Panc1 (cell line): ENCODE measurements at regions not wholly inside any gene's neighbourhood (a gene's known extent, or its start where the extent isn't known, plus 50 kb on each side); places are given as distances from the start of the nearest gene placed in this dataset.

Experiments
- ATAC-seq: fragments of 200-7000 bp; cut with Tn5 transposase; 2 replicates; pipeline ENCODE4 v1.9.1; 2020; ENCODE audit warnings: mild to moderate bottlenecking, moderate library complexity
- BruUV-seq: library from RNA; stranded (reverse); fragments of 400-500 nt; replicated peaks from 2 replicates; lab custom pipeline; 2021; lab: Mats Ljungman, UMichigan
- CTCF ChIA-PET: fragments of 300-600 bp; sonication (Branson Sonifier 250); formaldehyde crosslinking; loops from one replicate; lab custom pipeline; 2022; ENCODE audit warnings: antibody characterized with exemption; lab: Charles Lee
- POLR2A ChIA-PET: fragments of 300-600 bp; sonication (Branson Sonifier 250); formaldehyde crosslinking; loops from one replicate; lab custom pipeline; 2022; ENCODE audit warnings: antibody characterized with exemption; lab: Charles Lee
- DNase-seq: peaks from one replicate; pipeline ENCODE4 v3.0.0-alpha.2; 2010; ENCODE audit warnings: low read depth, low spot score
- H3K27ac ChIP-seq: 2 replicates; pipeline ENCODE4 v1.5.1; 2011; ENCODE audit warnings: mild to moderate bottlenecking, low read length, inconsistent platforms
- H3K27me3 ChIP-seq: fragments of 200-500 bp; sonication (Bioruptor generic); 2 replicates; pipeline ENCODE4 v1.6.0; 2014; ENCODE audit warnings: low read length, inconsistent platforms; ENCODE audit not compliant: control insufficient read depth, insufficient read depth
- H3K36me3 ChIP-seq: fragments of 200-500 bp; sonication (Bioruptor generic); 2 replicates; pipeline ENCODE4 v1.5.1; 2014; ENCODE audit warnings: inconsistent platforms, mild to moderate bottlenecking, low read length, moderate library complexity; ENCODE audit not compliant: control insufficient read depth, insufficient read depth
- H3K4me1 ChIP-seq: 2 replicates; pipeline ENCODE4 v1.5.1; 2011; ENCODE audit warnings: inconsistent platforms, mild to moderate bottlenecking, low read length, moderate library complexity; ENCODE audit not compliant: control insufficient read depth, insufficient read depth
- H3K4me3 ChIP-seq, 2 experiments: 2 replicates each; pipeline ENCODE4 v1.5.1; 2011 to 2012; ENCODE audit warnings: low read depth in 2 of 2, low read length in 2 of 2, mild to moderate bottlenecking in 2 of 2, inconsistent platforms in 1 of 2, moderate library complexity in 1 of 2
- H3K9me3 ChIP-seq: fragments of 200-500 bp; sonication (Bioruptor generic); 2 replicates; pipeline ENCODE4 v1.5.1; 2014; ENCODE audit warnings: low read depth, mild to moderate bottlenecking, inconsistent platforms, low read length, moderate library complexity; ENCODE audit not compliant: control insufficient read depth, insufficient read depth
- CTCF ChIP-seq: fragments of 450-650 bp; IDR thresholded peaks from 2 replicates; pipeline ENCODE4 v1.5.1; 2017; ENCODE audit warnings: mild to moderate bottlenecking
- REST ChIP-seq, 2 experiments: IDR thresholded peaks; 2 replicates each; pipeline ENCODE4 v1.6.1; 2011 to 2012; ENCODE audit warnings: low read depth in 2 of 2, control low read depth in 1 of 2, low read length in 1 of 2, mild to moderate bottlenecking in 1 of 2, moderate library complexity in 1 of 2; ENCODE audit not compliant: insufficient read depth in 1 of 2
- SIN3A ChIP-seq: IDR thresholded peaks from 2 replicates; pipeline ENCODE4 v1.6.1; 2012; ENCODE audit warnings: low read depth, mild to moderate bottlenecking, low read length, moderate library complexity, borderline replicate concordance; ENCODE audit not compliant: insufficient read depth
- TCF7L2 ChIP-seq: IDR thresholded peaks from 2 replicates; pipeline ENCODE4 v1.6.1; 2011; ENCODE audit warnings: mild to moderate bottlenecking, low read depth, low read length, inconsistent platforms
- in situ Hi-C: cut with HindIII; loops from 2 replicates; pipeline ENCODE4 v1.10.0; 2016; ENCODE audit warnings: low sequenced_read_pairs, low pct_unique_long_range_greater_than_20kb
- intact Hi-C: fragments of 100-400 bp; cut with micrococcal nuclease; formaldehyde crosslinking; loops from one replicate; pipeline ENCODE4 v1.10.0; 2022; ENCODE audit not compliant: unreplicated experiment

GRCh38 chr2:118222672-118223421 lies 134.6 kb downstream of the INSIG2 start:
- H3K4me1 ChIP-seq: no peaks in the 10 kb centered on the region
- H3K36me3 ChIP-seq: no peaks in the 10 kb centered on the region
- BruUV-seq: no TSS peak
- H3K27me3 ChIP-seq: peaks cover 21% of the 10 kb centered on the region
- in situ Hi-C loops: no loop called here
- POLR2A ChIA-PET: no interaction called here
- CTCF ChIA-PET: no interaction called here
- TF ChIP-seq CTCF: no peak
- DNase-seq (no peak), ATAC-seq (no peak)
- intact Hi-C loops: loop anchor here (1.0 kb wide), 2 partner anchors 632 to 642 kb away; no protein-coding TSS in a partner anchor
- no peaks in the 10 kb centered on the region for H3K9me3 ChIP-seq
- no peak overlapping the region for H3K27ac ChIP-seq
- no peak overlapping the region for H3K4me3 ChIP-seq

- Histone ChIP-seq H3K27me3 (peaks cover 24% of the 10 kb centered on the region), H3K36me3 (no peaks in the 10 kb centered on the region), H3K4me3 (no peak overlapping the region), H3K27ac (no peak overlapping the region), H3K9me3 (no peaks in the 10 kb centered on the region), H3K4me1 (no peaks in the 10 kb centered on the region)
- ChIA-PET CTCF (interaction anchor here (0.7 kb wide), 1 partner anchor 571 kb away, joined by 3 read pairs; no protein-coding TSS in a partner anchor), POLR2A (no interaction called here)
- intact Hi-C loops (loop anchor here (1.0 kb wide), 2 partner anchors 633 to 643 kb away; no protein-coding TSS in a partner anchor), in situ Hi-C loops (no loop called here)
- peak; percentile 32 for TF ChIP-seq CTCF
- no peak for TF ChIP-seq SIN3A
- no peak for TF ChIP-seq TCF7L2
- TF ChIP-seq REST (IDR thresholded peaks at IDR 0.05; ENCODE audit: insufficient read depth in 1 of 2, low read depth in 2 of 2, low read length in 1 of 2): no peak
- no peak for ATAC-seq
- no TSS peak for BruUV-seq
- DNase-seq: no peak
Observed at GRCh38 chr2:118222273-118222594, 134.0 kb downstream of the INSIG2 start.
